HG02623 (cell line): ENCODE measurements at regions not wholly inside any gene's neighbourhood (a gene's known extent, or its start where the extent isn't known, plus 50 kb on each side); places are given as distances from the start of the nearest gene placed in this dataset.
"Not testable (repeated sequence)": the region's sequence is repeated elsewhere in the genome, so short reads cannot be mapped to it uniquely, and the experiment has no call there.

Experiments
- ATAC-seq: cut with Tn5 transposase; IDR thresholded peaks from one replicate; pipeline ENCODE4 v1.9.1; 2021; ENCODE audit warnings: moderate library complexity; ENCODE audit not compliant: unreplicated experiment

GRCh38 chr10:28188526-28188925, 114.3 kb downstream of the MPP7 start:
- ATAC-seq, result no peak

GRCh38 chr10:28186887-28187578, 115.8 kb downstream of the MPP7 start:
- ATAC-seq, result no peak

GRCh38 chr10:28186461-28186860, 116.4 kb downstream of the MPP7 start:
- no peak for ATAC-seq

- ATAC-seq, result no peak
These were observed 118.1 kb downstream of the MPP7 start for GRCh38 chr10:28184810-28185209.

- no peak for ATAC-seq
These were observed 121.3 kb downstream of the MPP7 start for GRCh38 chr10:28181478-28182096.

GRCh38 chr10:28180654-28181053, 122.2 kb downstream of the MPP7 start:
- no peak for ATAC-seq

GRCh38 chr10:28179743-28180099, 123.1 kb downstream of the MPP7 start:
- no peak for ATAC-seq

- peak; percentile 45 for ATAC-seq
These were observed 123.7 kb downstream of the MPP7 start for GRCh38 chr10:28179006-28179742.

- peak; percentile 57 for ATAC-seq
These were observed 124.8 kb downstream of the MPP7 start for GRCh38 chr10:28177944-28178637.

- not testable (repeated sequence) for ATAC-seq
These were observed 126.4 kb downstream of the MPP7 start for GRCh38 chr10:28176498-28176897.

- ATAC-seq, result no peak
These were observed 130.6 kb downstream of the MPP7 start for GRCh38 chr10:28172223-28172610.

- no peak for ATAC-seq
These were observed 131.2 kb downstream of the MPP7 start for GRCh38 chr10:28171468-28172222.

GRCh38 chr10:28169525-28169924, 133.3 kb downstream of the MPP7 start:
- ATAC-seq, result peak; percentile 97

- ATAC-seq, result no peak
These were observed 141.9 kb downstream of the MPP7 start for GRCh38 chr10:28160866-28161405.

- no peak for ATAC-seq
These were observed 145.5 kb downstream of the MPP7 start for GRCh38 chr10:28157379-28157778.

- ATAC-seq, result no peak
These were observed 147.1 kb downstream of the MPP7 start for GRCh38 chr10:28155726-28156125.

- ATAC-seq, result no peak
These were observed 151.2 kb downstream of the MPP7 start for GRCh38 chr10:28151636-28152035.

GRCh38 chr10:28149746-28150145, 150.9 kb upstream of the ODAD2 start:
- ATAC-seq, result no peak

GRCh38 chr10:28147706-28148105, 148.8 kb upstream of the ODAD2 start:
- ATAC-seq, result no peak

- ATAC-seq, result no peak
These were observed 140.3 kb upstream of the ODAD2 start for GRCh38 chr10:28139138-28139537.
